HepG2 (cell line): ENCODE measurements at regions not wholly inside any gene's neighbourhood (a gene's known extent, or its start where the extent isn't known, plus 50 kb on each side); places are given as distances from the start of the nearest gene placed in this dataset.
A peak's percentile ranks its signal among the peaks of the same experiment; 100 is the strongest.

ENCODE experiments used
- ATAC-seq: fragments of 200-7000 bp; cut with Tn5 transposase; 3 replicates; pipeline ENCODE4 v1.9.1; 2020; ENCODE audit warnings: mild to moderate bottlenecking, moderate library complexity
- BruUV-seq: library from RNA; stranded (reverse); fragments of 400-500 nt; replicated peaks from 2 replicates; lab custom pipeline; 2021; lab: Mats Ljungman, UMichigan
- CTCF ChIA-PET: fragments of 300-600 bp; formaldehyde crosslinking; extraction: SDS; loops from one replicate; lab custom pipeline; 2021; ENCODE audit warnings: low total read pairs, inconsistent platforms, low intra/inter-chr PET ratio; lab: Yijun Ruan, JAX
- POLR2A ChIA-PET: fragments of 350-600 bp; sonication (Branson Sonifier 250); formaldehyde crosslinking; loops from one replicate; lab custom pipeline; 2020; ENCODE audit warnings: antibody characterized with exemption, inconsistent platforms; lab: Yijun Ruan, JAX
- DNase-seq: peaks from one replicate; pipeline ENCODE4 v3.0.0-alpha.2; 2015; ENCODE audit warnings: low spot score
- FAIRE-seq: peaks from 3 replicates; lab custom pipeline; 2011; peaks lifted over from hg19 to GRCh38; lab: Jason Lieb, UNC
- H2AFZ ChIP-seq: one replicate; pipeline ENCODE4 v1.6.1; 2011; ENCODE audit warnings: low read length, inconsistent platforms
- H3K27ac ChIP-seq: fragments of 300-600 bp; 3 replicates; pipeline ENCODE4 v1.8.0; 2011; ENCODE audit warnings: mixed run types, mild to moderate bottlenecking, mixed read lengths, low read length, inconsistent platforms; ENCODE audit not compliant: insufficient read depth; ENCODE audit errors: extremely low read length
- H3K27me3 ChIP-seq, 2 experiments: fragments of 200-600 bp in 1 of 2; 2 replicates in 1 of 2; 3 replicates in 1 of 2; pipeline versions ENCODE4 v1.6.0 to v1.8.0; 2011; ENCODE audit warnings: low read length in 2 of 2, mild to moderate bottlenecking in 2 of 2, moderate library complexity in 2 of 2, inconsistent platforms in 1 of 2; ENCODE audit not compliant: insufficient read depth in 2 of 2, control insufficient read depth in 1 of 2
- H3K36me3 ChIP-seq, 2 experiments: fragments of 200-600 bp in 1 of 2; replicated peaks in 1 of 2; 2 replicates in 1 of 2; 3 replicates in 1 of 2; pipeline versions ENCODE4 v1.5.1 to v1.8.0; 2011; ENCODE audit warnings: low read length in 2 of 2, inconsistent platforms in 1 of 2; ENCODE audit not compliant: insufficient read depth in 2 of 2, control insufficient read depth in 1 of 2
- H3K4me1 ChIP-seq: 2 replicates; pipeline ENCODE4 v1.5.1; 2012; ENCODE audit warnings: low read length, inconsistent platforms; ENCODE audit not compliant: insufficient read depth
- H3K4me2 ChIP-seq: 2 replicates; pipeline ENCODE4 v1.6.0; 2011; ENCODE audit warnings: low read depth, low read length, inconsistent platforms
- H3K4me3 ChIP-seq, 3 experiments: fragments of 200-600 bp in 1 of 3; sonication (generic), shearing (Covaris generic) in 1 of 3; replicated peaks in 1 of 3; 2 replicates each; pipeline ENCODE4 v1.5.1; 2011 to 2016; ENCODE audit warnings: low read length in 3 of 3, inconsistent platforms in 2 of 3, low read depth in 2 of 3, mild to moderate bottlenecking in 2 of 3, control low read depth in 1 of 3, mixed read lengths in 1 of 3; ENCODE audit not compliant: insufficient read depth in 1 of 3
- H3K79me2 ChIP-seq: one replicate; pipeline ENCODE4 v1.6.1; 2011; ENCODE audit warnings: low read length, inconsistent platforms; ENCODE audit not compliant: insufficient read depth
- H3K9ac ChIP-seq: 2 replicates; pipeline ENCODE4 v1.6.0; 2011; ENCODE audit warnings: mild to moderate bottlenecking, low read depth, low read length, inconsistent platforms; ENCODE audit not compliant: insufficient read depth
- H3K9me3 ChIP-seq: 2 replicates; pipeline ENCODE4 v1.5.1; 2012; ENCODE audit warnings: mild to moderate bottlenecking, low read length
- H4K20me1 ChIP-seq: 2 replicates; pipeline ENCODE4 v1.6.0; 2011; ENCODE audit warnings: inconsistent platforms, mild to moderate bottlenecking, low read length, moderate library complexity; ENCODE audit not compliant: insufficient read depth
- CCDC6 ChIP-seq: sonication (generic); formaldehyde crosslinking; IDR thresholded peaks from 2 replicates; pipeline ENCODE4 v1.8.1; 2022; ENCODE audit warnings: mild to moderate bottlenecking, missing genetic modification reagents, moderate library complexity
- GLMP ChIP-seq: sonication (generic); formaldehyde crosslinking; IDR thresholded peaks from 2 replicates; pipeline ENCODE4 v1.9.0; 2021; ENCODE audit warnings: missing genetic modification reagents, mild to moderate bottlenecking, borderline replicate concordance
- MAFF ChIP-seq: IDR thresholded peaks from 2 replicates; pipeline ENCODE4 v1.6.1; 2011; ENCODE audit warnings: low read depth, low read length, improper control_type of control experiment
- MAFK ChIP-seq, 2 experiments: IDR thresholded peaks in 1 of 2; conservative IDR thresholded peaks in 1 of 2; 2 replicates each; pipeline ENCODE4 v1.6.1; 2011; ENCODE audit warnings: improper control_type of control experiment in 2 of 2, low read length in 2 of 2
- NFRKB ChIP-seq: fragments of 450-650 bp; IDR thresholded peaks from 2 replicates; pipeline ENCODE4 v1.6.1; 2017
- SPEN ChIP-seq: sonication (generic); formaldehyde crosslinking; IDR thresholded peaks from 2 replicates; pipeline ENCODE4 v1.5.1; 2020; ENCODE audit warnings: low read depth, mild to moderate bottlenecking, missing genetic modification reagents
- STAT6 ChIP-seq: sonication (generic); formaldehyde crosslinking; IDR thresholded peaks from 2 replicates; pipeline ENCODE4 v1.4.0; 2020; ENCODE audit warnings: missing genetic modification reagents, mild to moderate bottlenecking, borderline replicate concordance
- ZNF292 ChIP-seq: sonication (generic); formaldehyde crosslinking; IDR thresholded peaks from 2 replicates; pipeline ENCODE4 v1.8.1; 2022; ENCODE audit warnings: mild to moderate bottlenecking, low read depth, missing genetic modification reagents, borderline replicate concordance
- WGBS: methylation state at CpG from one replicate; pipeline ENCODE4 v1.1.6; 2017; ENCODE audit warnings: low lambda C conversion rate; 5-methylcytosine and 5-hydroxymethylcytosine counted together
- in situ Hi-C: cut with HindIII; loops from 2 replicates; pipeline ENCODE4 v1.10.0; 2017; ENCODE audit warnings: low pct_unique_long_range_greater_than_20kb; ENCODE audit not compliant: extremely low pct_ligation_motif_present
- intact Hi-C: fragments of 100-400 bp; cut with micrococcal nuclease; formaldehyde crosslinking; loops from one replicate; pipeline ENCODE4 v1.10.0; 2022; ENCODE audit not compliant: unreplicated experiment

GRCh38 chr18:76177160-76177559, 317.9 kb downstream of the ZNF516 start:
- no peaks in the 10 kb centered on the region for H3K9me3 ChIP-seq
- BruUV-seq, result no TSS peak
- no peak overlapping the region for H3K9ac ChIP-seq
- no peaks in the 10 kb centered on the region for H4K20me1 ChIP-seq
- ChIA-PET CTCF (no interaction called here), POLR2A (no interaction called here)
- no peak for TF ChIP-seq ZNF292 (CRISPR knock-in tag)
- peak; percentile 43; the same call in 1 of the 2 replicates for TF ChIP-seq MAFF
- TF ChIP-seq SPEN (CRISPR knock-in tag), result no peak
- TF ChIP-seq STAT6, result no peak
- TF ChIP-seq GLMP (CRISPR knock-in tag), result no peak
- peak; percentile 45 to 76; a peak in 3 of 4 replicates for TF ChIP-seq MAFK (conservative IDR thresholded peaks at IDR 0.05 in 1 of 2, IDR thresholded peaks at IDR 0.05 in 1 of 2; ENCODE audit: low read length in 2 of 2)
- TF ChIP-seq CCDC6 (CRISPR knock-in tag), result no peak
- TF ChIP-seq NFRKB, result no peak
- no peak for ATAC-seq
- H3K79me2 ChIP-seq, result no peaks in the 10 kb centered on the region
- 3% methylated on average over 1 of the region's 1 CpG for WGBS
- no peak overlapping the region for H3K4me2 ChIP-seq
- H3K36me3 ChIP-seq, result no peaks in the 10 kb centered on the region
- H3K4me3 ChIP-seq, result no peak overlapping the region
- peaks cover 0 to 16% of the 10 kb centered on the region in 2 experiments; a peak in 2 of 5 replicates for H3K27me3 ChIP-seq
- FAIRE-seq, result no peak
- in situ Hi-C loops, result no loop called here
- intact Hi-C loops, result no loop called here
- no peak overlapping the region for H2AFZ ChIP-seq
- no peak overlapping the region for H3K27ac ChIP-seq
- H3K4me1 ChIP-seq, result no peaks in the 10 kb centered on the region
- no peak for DNase-seq
